ENCODE measurements at regions not wholly inside any gene's neighbourhood (a gene's known extent, or its start where the extent isn't known, plus 50 kb on each side); places are given as distances from the start of the nearest gene placed in this dataset.

DNA sequence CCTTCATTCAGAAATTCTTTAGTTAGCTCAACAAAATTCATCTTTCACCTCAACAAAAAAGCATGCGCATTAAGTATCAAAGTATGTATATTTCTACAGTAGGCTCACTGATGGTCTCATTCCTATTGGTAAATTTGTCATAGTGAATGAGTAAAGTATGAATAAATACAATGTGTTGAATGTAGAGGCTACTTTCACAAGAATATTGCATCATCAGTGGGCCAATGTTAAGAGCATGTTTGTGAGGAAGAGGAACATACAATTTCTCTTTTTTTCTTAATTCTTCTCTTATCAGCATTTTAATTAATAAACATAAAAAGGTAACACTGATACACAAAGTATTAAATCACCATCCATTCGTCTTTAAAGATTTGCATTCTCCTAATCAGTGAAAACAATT, 505.1 kb downstream of the CETN3 start:
- DNase-seq = no peak

DNA sequence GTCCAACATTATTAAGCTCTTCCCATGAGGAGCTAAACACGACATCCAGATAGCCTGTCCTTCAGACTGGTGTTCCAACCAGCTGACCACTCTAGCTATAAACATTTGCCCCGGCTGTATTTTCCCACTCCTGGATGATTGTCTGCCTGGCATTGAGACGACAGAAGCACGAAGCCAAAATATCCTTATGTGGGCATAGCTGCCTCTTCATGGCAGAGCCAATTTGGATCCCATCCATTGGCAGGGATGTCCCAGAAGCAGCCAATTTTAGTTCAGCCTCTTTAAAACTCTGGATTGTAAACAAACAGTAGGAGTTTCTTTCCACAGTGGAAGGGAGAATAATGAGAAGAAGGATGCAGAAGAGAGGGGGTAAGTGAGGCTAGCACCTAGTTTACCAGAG, 507.6 kb downstream of the CETN3 start:
- DNase-seq = no peak

DNA sequence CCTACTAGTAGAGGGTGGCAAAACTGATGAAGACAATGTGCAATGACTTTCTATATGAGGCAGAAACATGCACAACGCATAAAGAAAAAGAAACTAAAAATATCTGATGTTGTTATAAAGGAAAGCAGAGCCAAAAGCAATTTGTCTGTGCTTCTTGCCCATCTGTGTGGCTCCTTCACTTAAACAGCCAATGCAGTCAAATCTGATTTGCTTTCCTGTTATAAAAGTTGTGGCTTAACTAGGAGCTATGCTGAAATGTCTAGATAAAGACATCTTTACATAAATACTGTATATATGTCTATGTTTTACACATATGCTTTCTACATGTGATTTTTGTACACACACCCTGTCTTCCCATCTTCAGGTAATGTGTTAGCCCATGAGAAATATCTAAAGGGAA, 508.2 kb downstream of the CETN3 start:
- no peak for DNase-seq

DNA sequence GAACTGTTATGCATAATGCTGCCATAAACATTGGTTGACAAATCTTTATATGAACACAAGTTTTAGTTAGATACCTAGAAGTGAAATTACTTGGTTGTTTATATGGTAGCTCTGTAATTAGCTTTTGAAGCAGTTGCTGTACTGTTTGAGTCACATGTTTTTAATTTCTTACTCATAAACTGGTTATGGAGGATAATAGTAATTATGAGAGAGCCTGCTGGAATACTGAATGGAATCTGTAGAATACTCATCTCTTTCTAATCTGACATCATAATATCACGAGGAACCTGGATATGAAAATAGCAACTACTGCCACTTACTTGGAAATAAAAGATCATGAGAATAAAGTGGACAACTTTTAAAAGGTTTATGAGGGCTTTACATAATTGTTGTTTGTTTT, 509.2 kb downstream of the CETN3 start:
- no peak for DNase-seq

DNA sequence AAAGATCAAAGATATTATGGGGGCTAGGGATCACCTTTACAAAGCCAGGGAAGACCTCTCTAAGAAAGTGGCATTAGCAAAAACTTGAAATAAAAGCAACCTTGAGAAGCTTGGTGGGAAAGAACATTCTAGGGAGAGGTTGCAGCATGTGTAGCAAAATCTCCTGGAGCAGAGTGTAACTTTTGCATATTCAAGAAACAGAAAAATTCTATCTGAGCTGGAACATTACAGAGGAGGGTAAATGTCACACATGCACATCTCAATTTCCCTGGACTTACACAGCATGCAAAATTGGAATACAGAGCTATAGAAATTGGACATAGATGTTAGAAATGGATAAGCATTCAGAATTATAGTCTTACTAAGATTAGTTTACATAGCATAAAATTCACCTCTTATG, 510.0 kb downstream of the CETN3 start:
- no peak for DNase-seq

DNA sequence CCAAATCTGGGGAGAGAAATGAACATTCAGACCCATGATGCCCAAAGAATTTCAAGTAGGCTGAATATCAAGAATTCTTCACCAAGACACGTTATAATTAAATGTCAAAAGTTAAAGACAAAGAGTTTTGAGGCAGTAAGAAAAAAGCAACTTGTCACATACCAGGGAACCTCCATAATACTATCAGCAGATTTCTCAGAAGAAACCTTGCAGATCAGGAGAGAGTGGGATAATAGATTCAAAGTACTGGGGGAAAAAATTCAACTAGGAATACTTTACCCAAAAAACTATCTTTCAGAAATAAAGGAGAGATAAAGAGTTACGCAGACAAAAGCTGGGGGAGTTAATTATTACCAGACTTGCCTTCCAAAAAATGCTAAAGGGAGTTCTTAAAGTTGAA, 516.0 kb downstream of the CETN3 start:
- no peak for DNase-seq

DNA sequence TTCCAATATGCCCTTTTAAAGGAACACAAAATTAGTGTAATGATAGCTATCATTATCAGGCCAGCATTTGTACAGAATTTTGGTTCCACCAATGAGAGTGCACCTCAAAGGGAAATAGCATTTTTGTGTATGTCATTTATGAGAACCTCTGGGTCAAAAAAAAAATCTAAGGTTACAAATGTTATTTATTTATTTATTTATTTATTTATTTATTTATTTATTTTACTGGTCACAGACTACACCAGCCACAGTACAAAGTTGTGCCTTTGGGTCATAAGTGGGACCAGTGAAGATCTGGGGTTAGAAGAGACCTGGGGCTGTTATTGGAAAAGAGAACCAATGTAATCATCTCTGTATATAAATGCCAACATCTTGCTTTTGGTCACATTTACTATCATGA, 523.9 kb downstream of the CETN3 start:
- no peak for DNase-seq

DNA sequence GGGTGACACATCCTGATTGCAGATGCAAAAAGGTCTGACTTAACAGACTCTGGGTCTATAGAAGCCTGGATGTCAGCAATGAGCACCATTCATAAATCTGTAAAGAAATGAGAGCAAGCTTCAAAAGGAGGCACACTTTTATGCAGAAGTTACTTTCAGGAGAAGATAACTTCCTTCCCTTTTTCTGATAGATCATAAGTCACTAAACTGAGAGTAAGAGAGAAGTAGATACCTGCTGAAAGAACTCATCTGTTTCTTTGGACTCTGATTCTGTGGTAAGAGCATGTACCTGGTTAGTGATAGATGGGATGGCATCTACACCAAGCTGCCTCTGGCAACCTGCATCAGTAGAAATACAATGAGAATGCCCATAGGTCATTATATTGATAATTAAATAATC, 525.6 kb downstream of the CETN3 start:
- DNase-seq = no peak

DNA sequence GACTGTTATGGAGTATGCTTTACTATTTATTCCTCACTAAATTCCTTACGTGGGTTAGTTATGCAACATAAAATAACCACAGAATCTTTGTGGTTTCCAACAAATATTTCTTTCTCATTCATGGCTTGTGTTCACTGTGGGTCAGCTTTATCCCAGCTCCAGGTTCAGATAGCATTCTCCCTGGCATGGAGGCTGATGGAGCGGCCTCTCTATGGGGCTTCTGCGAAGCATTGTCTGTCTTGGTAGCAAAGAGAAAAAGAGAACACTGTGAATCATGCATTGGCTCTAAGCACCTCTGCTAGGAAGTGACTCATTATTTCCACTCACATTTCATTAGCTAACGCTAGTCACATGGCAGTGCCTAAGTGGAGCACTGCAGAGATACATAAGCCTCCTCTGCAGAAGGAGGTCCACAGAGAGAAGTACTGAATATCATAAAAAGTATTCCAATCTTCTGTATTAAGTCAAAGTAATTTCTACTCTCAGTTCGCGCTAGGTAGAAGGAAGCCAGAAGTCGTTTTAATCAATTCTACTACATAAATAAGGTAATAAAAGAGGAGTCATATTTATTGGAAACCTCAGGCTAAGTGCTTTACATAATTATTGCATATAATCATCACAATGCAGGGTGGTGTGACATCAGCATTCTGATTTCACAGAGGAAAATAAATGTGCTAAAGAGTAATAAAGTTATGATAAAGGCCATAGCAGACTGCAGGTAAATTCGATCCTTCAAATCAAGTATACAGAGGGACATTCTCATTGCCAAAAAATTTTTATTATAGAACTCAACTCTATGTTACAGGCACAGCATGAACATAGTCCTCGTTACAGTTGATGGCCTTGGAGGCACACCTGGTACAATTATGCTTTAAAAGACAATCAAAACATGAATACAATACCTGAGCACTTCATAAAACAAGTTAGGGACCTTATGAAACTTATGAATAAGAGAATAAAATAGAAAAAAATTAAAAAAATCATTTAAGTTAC, 531.1 kb downstream of the CETN3 start:
- peak; percentile 33 for DNase-seq

DNA sequence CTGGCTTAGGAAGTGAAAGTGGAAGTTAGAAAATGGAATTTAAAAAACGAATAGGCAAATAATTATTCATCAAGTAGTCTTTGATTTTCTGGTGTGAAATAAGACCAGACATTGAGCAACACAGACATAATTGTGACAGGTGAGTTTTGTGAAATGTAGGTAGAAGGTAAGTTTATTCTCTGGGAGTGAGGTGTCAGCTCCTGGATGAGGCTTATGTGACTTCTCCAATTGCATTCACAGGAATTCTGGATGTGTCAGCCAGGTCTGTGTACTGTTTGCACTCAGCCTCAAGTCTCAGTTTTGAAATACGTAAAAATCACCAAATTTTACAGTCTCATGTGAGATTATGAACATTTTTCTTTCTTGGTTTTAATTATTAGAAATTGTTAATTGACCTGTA, 537.6 kb downstream of the CETN3 start:
- no peak for DNase-seq

DNA sequence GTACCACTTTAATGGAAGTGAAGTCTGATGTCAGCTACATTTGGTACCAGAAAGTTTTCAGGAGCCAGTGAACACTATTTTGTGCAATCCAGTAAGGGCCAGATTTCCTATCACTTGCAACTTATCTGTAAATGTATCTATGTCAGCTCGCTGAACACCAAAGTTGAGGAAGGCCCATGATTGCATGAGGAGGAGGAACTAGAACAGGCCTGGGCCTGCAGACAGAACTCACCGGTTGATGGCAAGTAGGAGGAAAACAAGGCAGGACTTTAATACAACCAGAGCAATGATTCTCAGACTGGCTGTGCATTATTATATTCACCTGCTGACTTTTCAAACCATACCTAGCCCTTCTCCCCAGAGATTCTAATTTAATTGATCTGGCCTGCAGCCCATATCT, 540.2 kb downstream of the CETN3 start:
- no peak for DNase-seq

DNA sequence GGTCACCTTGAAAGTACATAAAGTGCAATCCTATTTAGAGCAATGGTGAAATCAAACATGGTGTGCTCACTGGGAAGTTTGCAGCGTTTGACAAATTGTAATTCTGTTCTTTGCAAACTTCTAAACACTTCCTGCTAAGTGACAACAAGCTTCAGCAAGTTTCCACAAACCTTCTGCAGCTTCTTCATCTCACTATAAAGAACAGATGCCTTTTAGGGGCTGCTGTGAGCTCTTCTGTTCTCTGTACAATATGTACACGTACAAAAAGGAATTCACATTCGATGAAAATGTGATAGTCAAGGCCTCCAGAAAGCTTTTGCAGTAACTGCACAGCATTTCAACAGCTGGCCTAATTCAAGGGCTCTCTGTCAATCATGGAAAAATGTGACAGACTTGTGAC, 543.1 kb downstream of the CETN3 start:
- DNase-seq = no peak

DNA sequence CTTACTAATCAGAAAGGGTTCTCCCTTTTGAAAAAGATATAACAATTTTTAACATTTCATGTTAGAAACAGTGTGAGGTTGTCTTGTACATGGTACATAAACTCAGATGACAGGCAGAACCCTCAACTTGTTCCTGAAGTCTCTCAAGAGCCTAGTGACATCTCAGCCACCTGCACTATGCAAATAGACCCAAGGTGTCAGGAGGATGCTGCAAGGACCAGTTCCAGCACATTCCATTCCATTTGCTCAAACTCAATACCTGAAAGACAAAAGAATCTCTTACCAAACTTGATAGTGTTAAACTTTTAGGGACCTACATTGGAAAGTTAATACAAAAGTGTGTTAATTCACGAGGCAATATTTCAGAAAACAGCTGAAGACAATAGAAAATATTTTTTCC, 544.6 kb downstream of the CETN3 start:
- DNase-seq = no peak

DNA sequence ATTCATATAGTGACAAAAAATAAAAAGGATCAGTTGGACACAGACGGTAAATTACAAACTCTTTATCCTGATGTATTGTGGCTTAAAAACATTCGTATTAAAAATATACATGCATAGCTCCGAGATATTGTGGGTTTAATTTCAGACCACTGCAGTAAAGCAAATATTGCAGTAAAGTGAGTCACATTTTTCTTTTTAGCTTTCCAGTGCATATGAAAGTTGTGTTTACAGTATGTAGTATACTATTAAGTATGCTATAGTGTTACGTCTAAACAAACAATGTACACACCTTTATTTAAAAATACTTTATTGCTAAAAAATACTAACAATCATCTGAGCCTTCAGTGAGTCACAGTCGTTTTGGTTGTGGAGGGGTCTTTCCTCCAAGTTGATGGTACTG, 551.8 kb downstream of the CETN3 start:
- no peak for DNase-seq

DNA sequence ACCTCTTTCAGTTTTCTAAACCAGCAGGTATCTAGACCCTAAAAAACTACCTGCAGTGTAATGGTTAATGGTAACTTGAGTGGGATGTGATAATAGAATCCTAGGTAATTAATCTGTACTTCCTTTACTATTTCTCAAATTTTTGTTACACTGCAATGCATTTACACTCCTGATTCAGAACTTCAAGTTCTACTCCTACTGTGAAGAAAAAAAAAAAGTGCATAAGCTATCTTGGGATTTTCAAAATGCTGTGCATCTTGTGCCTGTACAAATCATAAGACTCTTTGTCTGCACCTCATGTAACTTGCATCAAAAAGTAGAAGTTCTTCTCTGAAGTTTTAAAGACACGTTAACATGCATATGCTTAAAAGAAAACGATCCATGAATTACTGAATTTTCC, 554.1 kb downstream of the CETN3 start:
- no peak for DNase-seq

DNA sequence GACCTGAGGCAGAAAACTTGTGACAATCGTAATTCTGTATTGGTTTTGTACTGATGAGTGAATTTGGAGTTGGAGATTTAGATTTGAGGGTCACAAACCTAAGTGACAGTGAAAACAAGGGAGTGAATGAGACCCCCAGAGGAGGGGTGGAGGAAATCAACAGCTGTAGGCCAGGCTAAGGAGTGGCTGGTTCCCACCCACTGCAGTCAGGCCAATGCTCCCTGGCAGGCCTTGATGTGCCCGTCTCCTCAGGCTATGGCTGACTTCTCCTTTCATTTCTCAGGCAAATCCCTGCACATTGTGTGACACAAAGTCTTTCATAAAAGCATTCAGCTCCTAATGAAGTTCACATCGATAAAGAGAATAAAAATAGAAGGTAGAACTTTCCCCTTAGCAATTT, 557.6 kb downstream of the CETN3 start:
- DNase-seq = no peak

DNA sequence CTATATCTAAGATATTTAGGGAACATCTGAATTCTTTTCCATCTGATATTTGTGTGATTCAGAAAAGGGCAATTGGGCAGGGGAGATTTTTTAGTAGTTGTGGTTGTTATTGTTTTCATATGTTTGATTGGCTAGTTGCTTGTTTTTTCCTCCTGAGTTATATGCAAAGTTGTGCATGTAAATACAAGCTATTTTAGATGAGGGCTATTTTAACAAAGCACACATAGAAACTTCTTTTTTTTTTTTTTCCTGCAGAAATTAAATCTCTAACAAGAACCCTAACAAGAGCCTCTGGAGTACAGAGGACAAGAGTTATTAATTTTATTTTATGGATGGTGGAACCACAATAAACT, 559.1 kb downstream of the CETN3 start:
- DNase-seq = no peak

DNA sequence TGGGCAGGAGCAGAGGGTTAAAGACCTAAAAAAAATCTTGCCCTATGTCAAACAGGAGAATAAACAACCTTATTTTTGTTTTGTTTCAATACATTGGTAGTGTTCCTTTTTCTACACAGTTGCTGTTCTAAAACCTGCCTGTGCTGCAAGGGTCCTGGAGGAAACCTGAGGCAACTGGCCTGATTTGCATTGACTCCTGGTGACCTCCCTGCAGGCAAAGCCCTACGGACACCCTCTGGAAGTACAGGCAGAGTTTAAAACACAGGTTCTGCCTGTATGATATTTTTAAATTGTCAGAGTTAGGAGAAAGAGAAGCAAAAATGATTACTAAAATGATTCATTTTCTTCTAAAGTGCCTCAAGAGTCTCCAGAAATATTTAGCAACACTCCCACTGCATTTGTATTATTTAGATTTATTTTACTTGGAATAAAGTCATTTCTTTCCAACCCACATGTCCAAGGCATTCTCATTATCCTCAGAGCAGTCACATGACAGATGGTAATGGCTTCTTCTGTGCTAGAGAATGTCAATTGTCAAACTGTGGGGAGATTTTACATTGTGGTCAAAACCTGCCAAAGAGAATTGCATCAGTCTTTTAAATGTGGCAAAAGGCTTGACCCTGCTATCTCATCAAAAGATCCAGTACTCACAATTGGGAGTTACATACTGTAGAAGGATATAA, 559.6 kb downstream of the CETN3 start:
- no peak for DNase-seq

DNA sequence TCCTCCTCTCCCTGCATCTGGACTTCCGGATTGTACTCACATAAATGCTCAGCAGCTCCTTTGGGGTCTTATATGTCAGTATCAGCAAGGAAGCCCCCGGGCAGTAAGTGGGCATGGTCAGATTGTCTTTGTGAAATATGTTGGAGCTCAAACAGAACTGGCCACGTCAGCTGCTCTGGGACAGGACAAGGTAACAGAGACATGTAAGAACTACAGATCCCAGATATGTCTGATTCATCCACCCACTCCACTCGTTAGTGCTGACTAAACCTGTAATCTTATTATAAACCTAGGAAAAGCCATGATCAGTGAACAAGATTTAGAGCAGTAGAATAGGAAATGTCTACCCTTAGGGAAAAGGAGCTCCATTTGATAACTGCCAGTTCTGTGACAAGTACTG, 561.8 kb downstream of the CETN3 start:
- DNase-seq = no peak

DNA sequence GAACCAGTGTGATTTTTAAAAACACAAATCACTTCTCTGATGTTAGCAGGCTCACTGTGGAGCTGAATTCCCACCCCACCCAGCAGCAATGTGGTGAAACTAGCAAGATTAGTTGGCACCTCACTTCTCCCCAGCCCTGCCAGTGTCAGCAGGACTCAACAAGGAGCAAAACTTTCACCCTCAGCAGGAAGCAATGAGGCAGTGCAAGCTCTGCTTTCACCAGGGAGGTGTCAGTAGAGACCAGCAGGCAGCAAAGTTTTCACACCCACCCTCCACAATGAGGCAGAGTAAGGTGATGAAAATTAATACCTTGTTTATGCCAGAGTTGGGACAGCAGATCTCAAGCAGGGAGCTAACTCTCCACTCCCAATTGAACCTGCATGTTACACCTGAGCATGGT, 565.0 kb downstream of the CETN3 start:
- DNase-seq = no peak

DNA sequence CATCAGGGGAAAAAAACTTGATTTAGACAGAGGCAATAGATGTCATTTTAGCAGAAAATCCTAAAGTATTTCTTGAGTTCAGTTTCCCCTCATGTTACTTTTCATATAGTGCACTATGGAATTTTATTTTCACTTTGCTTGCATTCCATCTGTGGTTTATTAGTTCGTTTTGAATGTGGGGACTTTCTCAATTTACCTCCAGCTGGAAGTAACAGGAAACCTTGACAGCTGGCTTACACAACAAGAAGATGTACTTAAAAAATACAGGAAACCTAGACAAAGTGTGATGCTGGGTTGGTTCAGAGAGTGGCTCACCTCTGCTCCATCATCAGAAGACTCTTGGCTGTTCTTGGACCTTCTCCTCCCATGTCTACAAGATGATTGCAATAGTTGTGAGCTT, 567.0 kb downstream of the CETN3 start:
- DNase-seq = no peak

DNA sequence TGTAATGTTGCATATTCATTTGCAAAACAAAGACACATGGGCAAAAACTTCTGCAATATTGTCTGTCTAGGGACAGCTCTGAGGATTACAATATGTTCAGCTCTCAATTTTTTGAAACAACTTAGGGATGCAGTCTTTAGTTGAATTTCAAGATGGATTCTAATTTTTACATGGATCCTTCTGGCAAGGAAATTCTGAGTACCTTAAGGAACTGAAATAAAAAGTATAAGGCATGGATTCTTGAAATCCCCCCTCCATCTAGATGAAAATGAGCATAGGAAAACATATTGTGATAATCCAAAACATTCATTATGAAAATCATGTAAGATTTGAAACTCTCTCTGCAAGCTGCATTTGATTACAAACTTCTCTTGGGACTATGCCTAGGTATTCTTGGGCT, 568.6 kb downstream of the CETN3 start:
- no peak for DNase-seq

DNA sequence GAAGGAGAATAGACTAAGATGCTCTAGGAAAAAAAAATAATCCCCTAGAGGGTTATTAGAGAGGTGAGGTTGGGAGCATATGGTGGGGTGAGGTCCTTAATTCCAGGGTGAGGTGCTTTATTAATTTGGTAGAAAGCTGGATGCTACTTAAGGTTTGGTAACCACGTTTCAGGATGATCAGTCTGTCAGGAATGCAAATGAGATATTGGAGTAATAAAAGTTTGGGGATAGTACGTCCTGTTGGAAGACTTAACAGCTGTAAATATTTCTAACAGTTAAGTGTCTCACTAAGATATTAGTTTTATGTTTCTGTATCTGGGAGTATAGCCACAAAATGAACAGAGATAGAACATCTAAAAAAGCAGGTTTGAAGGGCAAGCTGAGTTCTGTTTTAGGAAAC, 578.9 kb downstream of the CETN3 start:
- DNase-seq = no peak

DNA sequence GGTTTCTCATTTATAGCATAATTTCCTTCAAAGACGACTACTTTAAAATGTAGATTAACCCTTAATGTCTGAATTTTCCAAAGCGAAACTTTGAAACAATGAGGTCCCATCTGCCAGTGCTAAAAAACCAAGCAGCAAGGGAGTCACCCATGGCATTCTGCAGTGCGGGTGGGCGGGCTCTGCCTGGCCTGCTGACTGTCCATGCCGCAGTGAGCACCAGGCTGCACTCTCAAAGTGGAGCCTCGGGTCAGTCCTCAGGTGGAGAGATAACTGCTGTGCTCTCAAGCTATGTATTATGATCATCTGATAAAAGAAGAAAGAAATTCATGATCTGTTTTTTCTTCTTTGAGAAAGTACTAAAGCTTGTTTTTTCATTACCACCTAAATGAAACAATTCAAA, 581.6 kb downstream of the CETN3 start:
- DNase-seq = no peak

DNA sequence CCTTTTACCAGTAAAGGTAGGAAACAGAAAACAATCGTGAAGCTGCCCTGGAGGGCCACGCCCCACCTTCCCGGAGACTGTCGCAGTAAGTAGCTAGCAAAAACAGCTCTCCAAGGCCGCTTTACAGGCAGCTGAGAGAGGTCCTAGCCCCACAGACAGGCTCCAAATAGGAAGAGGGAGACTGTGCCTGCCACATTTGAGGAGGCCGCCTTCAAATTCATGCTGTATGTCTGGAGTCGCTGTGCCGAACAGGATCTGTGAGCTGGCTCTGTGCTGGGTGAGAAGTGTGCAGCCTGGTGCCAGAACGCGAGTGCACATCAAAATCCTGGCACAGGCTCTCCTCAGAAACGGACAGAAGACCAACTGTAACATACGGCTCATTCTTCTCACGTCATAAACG, 582.2 kb downstream of the CETN3 start:
- DNase-seq = no peak

Data from kidney glomerular epithelial cell (primary cell).